NB4 (cell line): ENCODE measurements at regions not wholly inside any gene's neighbourhood (a gene's known extent, or its start where the extent isn't known, plus 50 kb on each side); places are given as distances from the start of the nearest gene placed in this dataset.

Experiments
- DNase-seq: peaks from one replicate; pipeline ENCODE4 v3.0.0; 2010; ENCODE audit warnings: low read depth
- H3K4me3 ChIP-seq: one replicate; pipeline ENCODE4 v1.5.1; 2011; ENCODE audit warnings: mild to moderate bottlenecking, low read depth, low read length, moderate library complexity
- MYC ChIP-seq: IDR thresholded peaks from 2 replicates; pipeline ENCODE4 v1.6.1; 2011; ENCODE audit warnings: low read depth, low read length
- POLR2A ChIP-seq: IDR thresholded peaks from 2 replicates; pipeline ENCODE4 v1.6.1; 2011; ENCODE audit warnings: mild to moderate bottlenecking; ENCODE audit not compliant: insufficient read length; ENCODE audit errors: extremely low read depth
- TF ChIP-seq, protein P1 (sequence below): IDR thresholded peaks from 2 replicates; pipeline ENCODE4 v1.6.1; 2011; ENCODE audit warnings: low read depth, low read length
- TF ChIP-seq, protein P2 (sequence below): IDR thresholded peaks from one replicate; pipeline ENCODE4 v1.5.1; 2012; ENCODE audit warnings: low read depth, low read length

DNA sequence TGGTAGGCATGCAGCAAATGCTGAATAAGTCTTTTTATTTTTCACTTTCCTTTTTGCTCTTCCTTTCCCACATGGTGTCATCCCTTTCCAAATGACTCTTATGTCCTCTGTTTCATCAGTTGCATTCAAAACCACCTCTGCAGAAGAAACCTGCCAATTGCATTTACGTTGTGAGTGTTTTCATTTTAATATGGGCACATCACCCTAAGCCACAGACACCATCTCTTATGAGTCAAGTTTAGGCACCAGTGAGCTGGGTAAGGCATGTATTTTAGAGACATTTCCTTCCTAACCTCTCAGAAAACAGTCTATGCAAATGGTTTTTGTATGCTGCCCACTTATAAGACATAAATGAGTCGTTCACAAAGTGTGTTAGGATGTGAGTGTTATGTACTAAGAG is 223.3 kb upstream of the ADAMTS9 start:
- H3K4me3 ChIP-seq = no peak overlapping the region
- TF ChIP-seq, protein P1, sequence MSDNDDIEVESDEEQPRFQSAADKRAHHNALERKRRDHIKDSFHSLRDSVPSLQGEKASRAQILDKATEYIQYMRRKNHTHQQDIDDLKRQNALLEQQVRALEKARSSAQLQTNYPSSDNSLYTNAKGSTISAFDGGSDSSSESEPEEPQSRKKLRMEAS = no peak
- TF ChIP-seq MYC = no peak
- TF ChIP-seq, protein P2, sequence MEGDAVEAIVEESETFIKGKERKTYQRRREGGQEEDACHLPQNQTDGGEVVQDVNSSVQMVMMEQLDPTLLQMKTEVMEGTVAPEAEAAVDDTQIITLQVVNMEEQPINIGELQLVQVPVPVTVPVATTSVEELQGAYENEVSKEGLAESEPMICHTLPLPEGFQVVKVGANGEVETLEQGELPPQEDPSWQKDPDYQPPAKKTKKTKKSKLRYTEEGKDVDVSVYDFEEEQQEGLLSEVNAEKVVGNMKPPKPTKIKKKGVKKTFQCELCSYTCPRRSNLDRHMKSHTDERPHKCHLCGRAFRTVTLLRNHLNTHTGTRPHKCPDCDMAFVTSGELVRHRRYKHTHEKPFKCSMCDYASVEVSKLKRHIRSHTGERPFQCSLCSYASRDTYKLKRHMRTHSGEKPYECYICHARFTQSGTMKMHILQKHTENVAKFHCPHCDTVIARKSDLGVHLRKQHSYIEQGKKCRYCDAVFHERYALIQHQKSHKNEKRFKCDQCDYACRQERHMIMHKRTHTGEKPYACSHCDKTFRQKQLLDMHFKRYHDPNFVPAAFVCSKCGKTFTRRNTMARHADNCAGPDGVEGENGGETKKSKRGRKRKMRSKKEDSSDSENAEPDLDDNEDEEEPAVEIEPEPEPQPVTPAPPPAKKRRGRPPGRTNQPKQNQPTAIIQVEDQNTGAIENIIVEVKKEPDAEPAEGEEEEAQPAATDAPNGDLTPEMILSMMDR = no peak
- TF ChIP-seq POLR2A = no peak
- DNase-seq = no peak

DNA sequence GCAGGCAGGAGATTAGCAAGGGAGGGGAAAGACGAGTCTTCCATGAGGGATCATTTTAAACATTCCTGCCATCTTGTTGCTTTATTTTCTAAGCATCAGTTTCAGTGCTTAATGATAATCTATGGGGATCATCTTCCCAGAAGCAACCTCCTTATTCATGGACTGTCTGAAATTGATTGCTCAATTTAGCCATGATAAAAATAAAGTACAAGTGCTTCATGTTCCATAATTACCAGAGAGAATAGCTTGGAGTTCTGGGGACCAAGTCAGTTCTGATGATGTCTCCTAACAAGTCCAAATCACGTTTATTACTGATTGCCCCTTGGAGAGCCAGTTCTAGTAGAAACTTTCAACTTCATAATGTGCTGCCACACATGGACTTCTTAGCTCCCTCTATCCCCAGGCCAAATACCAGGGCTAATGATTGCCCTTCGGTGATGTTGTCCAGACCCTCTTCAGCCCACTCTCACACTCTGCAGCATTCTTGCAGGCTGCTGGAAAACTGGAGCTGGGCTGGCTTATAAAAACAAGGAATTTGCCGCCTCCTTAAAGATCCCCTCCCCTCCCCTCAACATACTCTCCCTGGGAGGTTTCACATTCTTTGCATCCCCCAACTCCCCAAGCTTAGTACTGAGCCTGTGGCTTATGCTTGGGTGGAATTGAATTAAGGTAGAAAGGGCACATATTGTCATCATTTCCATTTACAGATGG is 222.1 kb upstream of the ADAMTS9 start:
- TF ChIP-seq MYC (no peak), POLR2A (no peak)
- TF ChIP-seq, protein P1 = no peak
- TF ChIP-seq, protein P2 = no peak
- no peak for DNase-seq
- H3K4me3 ChIP-seq = no peak overlapping the region

DNA sequence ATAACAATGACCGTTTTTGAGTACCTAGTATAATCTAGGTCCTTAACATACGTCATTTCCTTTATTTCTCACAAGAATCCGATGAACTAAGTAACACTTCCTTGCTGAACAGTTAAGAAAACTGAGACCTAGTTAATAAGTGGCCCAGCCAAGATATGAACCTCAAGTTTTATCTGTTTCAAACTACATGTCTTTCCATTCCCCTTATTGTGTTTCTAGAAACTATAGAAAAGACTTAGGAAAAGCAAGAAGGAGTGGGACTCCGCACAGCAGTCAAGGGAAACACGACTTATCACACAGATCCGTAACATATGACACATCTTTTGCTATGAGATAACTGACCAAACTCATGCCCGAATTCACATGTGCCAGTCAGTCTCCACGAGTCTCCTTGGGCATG is 221.2 kb upstream of the ADAMTS9 start:
- TF ChIP-seq, protein P1 = no peak
- TF ChIP-seq POLR2A (no peak), MYC (no peak)
- TF ChIP-seq, protein P2 = no peak
- H3K4me3 ChIP-seq = no peak overlapping the region
- DNase-seq = no peak

DNA sequence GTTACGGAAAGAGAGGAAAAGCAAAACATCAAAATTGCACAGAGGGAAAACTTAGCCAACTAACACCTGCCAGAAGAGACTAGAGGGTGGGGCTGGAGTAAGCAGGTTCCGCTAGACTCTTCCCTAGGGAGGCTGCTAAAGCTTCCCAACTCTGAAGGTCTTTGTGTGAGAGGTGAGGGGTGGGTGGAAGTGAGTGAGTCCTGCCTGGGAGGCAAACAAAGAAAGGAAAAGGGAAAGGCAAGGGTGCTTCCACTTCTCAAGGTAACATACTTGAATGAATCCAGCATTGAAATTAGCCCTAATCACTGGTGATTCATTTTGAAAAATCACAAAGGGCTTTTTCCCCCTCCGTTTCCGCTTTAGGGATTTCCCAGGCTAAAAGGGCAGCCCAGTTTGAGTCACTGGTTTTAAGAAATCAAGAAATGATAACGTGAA is 220.5 kb upstream of the ADAMTS9 start:
- TF ChIP-seq, protein P2 = no peak
- TF ChIP-seq POLR2A (no peak), MYC (no peak)
- TF ChIP-seq, protein P1 = no peak
- H3K4me3 ChIP-seq = no peak overlapping the region
- DNase-seq = no peak

DNA sequence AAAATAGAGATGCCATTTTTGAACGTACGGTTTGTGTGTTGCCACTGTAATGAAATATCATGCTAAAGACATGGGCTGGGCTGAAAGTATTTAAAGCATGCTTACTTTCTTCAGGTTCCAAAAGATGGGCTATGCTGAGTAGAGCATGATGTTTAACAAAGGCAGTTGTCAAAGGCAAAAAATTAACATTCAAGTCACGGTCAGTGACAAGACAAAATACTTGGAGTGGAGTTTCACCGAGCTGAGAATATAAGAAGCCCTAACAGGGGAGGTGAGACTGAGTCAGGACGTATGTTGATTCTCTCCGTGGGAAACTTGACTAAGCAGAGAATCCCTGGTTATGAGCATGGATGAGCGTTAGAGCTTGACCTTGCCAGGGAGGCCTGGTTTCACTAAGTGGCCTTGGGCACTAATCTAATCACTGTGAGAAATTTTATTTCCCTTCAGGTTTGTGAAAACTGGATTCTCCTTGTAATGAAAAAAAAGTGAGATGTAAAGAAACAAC is 218.2 kb upstream of the ADAMTS9 start:
- no peak overlapping the region for H3K4me3 ChIP-seq
- no peak for DNase-seq
- TF ChIP-seq, protein P1 = no peak
- TF ChIP-seq, protein P2 = no peak

DNA sequence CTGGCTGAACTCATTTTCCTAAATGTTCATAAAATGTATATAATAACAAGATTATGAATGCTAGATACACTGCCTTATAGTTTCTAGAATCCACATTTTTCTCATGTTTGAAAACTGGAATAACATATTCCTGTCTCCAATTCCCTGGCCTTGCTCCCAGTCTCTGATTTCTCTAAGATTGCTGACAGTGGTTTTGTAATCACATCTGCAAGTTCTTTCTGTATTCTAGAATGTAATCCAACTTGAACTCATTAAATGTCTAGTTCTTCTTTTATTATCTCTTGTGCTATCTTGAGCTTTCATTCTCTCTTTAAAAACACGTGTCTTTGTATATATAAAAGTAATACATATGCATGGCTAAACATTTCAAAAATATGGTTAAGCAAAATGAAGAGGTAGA is 215.2 kb upstream of the ADAMTS9 start:
- no peak overlapping the region for H3K4me3 ChIP-seq
- TF ChIP-seq, protein P1 = no peak
- TF ChIP-seq, protein P2 = no peak
- TF ChIP-seq MYC (no peak), POLR2A (no peak)
- no peak for DNase-seq
